GM11168 (cell line): ENCODE measurements at regions not wholly inside any gene's neighbourhood (a gene's known extent, or its start where the extent isn't known, plus 50 kb on each side); places are given as distances from the start of the nearest gene placed in this dataset.
"Not testable (repeated sequence)": the region's sequence is repeated elsewhere in the genome, so short reads cannot be mapped to it uniquely, and the experiment has no call there.

ENCODE experiments used
- in situ Hi-C: fragments of 300-500 bp; cut with MboI; formaldehyde crosslinking; loops from one replicate; pipeline ENCODE4 v1.12.0; 2022; ENCODE audit warnings: low sequenced_read_pairs; ENCODE audit not compliant: unreplicated experiment

DNA sequence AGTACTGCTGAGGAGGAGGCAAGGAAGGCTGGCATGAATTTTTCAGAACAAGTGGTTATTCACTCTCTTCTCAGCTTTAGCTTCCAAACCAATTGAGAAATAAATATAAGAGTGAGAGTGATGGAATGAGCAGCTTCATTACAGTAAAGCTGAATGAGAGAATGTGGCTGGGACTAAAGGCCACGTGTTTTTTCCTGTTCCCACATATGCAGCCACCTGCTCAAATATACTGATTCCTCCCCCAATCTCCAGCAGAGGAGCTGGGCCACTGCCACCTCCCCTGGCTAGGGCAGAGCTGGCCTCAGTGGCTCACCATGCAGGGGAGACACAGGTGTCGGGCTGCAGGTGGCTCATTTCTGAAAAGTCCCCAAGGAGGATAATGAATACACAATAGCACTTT is 1505.3 kb upstream of the WWC1 start:
- in situ Hi-C loops, result no loop called here

DNA sequence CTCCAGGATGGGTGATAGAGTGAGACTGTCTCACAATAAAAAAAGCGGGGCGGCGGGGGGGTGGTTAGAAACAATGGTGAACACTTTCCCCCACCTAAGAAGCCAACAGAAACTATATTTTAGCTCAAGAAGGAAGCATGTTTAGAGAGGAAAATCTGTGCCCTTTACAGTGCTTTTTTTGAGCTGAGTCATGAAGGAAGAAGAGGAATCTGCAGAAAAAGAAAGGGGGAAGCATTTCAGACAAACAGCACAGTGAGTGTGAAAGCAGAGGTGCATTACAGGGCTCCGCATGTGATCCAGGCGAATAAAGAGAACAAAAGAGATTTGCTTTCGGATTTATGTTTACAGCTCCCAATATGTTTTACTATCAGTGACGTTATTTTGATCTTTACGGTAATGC is 1504.6 kb upstream of the WWC1 start:
- in situ Hi-C loops, result no loop called here

DNA sequence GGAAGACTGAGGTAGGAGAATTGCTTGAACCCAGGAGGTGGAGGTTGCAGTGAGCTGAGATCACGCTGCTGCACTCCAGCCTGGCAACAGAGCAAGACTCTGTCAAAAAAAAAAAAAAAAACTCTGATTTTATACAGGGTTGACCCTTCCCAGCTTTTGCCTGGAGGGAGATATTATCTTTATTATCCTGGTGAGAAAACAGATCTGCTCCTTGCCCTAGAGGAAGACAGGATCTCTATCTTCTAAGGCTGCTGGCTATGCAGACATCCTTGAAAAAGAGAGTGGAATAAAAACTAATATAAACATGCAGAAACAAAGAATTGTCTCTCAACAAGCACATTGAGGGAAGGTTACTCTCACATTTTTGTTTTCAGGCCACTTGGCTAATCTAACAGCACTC is 1503.4 kb upstream of the WWC1 start:
- in situ Hi-C loops, result no loop called here

DNA sequence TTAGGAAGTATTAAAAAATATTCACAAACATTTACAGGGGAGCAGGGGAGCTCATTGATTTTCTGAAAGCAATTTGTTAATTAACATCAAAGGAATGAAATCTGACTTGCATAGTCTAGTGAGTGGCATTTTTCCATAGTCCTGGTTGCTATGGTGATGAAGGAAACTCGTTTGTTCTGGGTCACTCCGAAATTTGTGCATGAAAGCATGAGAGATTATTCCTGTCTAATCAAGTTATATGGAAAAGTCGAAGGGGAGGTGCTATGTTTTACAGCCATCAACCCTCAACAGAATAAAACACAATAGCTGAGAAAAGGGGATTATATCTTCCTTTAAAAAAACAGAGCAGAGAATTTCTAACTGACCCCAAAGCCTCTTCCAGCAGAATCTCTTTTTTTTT is 1495.7 kb upstream of the WWC1 start:
- in situ Hi-C loops, result no loop called here

DNA sequence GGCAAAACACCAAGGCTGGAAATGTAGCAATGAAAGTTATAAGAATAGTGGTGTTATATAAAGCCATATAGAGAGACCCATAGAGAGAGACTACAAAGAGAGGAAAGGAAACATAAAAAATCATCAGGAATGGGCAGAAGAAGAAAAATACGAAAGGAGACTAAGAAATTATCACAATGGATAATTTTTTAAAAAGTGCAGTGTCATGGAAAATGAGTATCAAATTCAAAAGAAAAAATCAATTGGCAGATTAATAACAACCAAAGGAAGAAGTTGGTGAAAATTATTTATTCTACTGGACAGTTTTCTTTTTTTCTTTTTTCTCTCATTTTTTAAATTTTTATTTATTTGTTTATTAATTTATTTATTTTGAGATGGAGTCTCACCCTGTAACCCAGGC is 1488.4 kb upstream of the WWC1 start:
- in situ Hi-C loops, result no loop called here

DNA sequence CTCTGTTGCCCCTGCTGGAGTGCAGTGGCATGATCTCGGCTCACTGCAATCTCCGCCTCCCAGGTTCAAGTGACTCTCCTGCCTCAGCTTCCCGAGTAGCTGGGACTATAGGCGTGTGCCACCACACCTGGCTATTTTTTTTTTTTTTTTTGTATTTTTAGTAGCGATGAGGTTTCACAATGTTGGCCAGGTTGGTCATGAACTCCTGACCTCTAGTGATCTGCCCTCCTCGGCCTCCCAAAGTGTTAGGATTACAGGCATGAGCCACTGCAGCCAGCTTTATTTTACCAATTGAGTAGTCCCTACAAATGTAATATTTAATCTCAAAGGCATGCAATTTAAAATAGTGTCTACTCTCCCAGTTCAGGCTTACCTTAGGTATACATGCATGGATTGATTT is 1487.2 kb upstream of the WWC1 start:
- in situ Hi-C loops, result not testable (repeated sequence)

DNA sequence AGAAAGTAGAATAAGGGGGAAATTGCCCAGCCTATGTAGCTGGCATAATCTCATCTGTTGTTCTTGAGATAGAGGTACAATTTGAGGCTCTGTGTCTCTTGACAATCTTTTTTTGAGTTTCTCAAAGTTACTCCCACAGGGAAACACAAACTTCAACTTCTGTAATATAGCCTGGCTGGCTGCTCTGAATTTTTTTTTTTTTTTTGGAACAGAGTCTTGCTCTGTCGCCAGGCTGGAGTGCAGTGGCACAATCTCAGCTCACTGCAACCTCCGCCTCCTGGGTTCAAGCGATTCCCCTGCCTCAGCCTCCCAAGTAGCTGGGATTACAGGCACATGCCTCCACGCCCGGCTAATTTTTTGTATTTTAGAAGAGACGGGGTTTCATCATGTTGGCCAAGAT is 1486.8 kb upstream of the WWC1 start:
- in situ Hi-C loops, result not testable (repeated sequence)

GRCh38 chr5:166810093-166810658 is 1481.3 kb upstream of the WWC1 start:
- in situ Hi-C loops, result not testable (repeated sequence)

- in situ Hi-C loops, result no loop called here
Observed at GRCh38 chr5:166810721-166811120, 1480.7 kb upstream of the WWC1 start.

GRCh38 chr5:166823360-166823759 is 1468.1 kb upstream of the WWC1 start:
- in situ Hi-C loops, result no loop called here

DNA sequence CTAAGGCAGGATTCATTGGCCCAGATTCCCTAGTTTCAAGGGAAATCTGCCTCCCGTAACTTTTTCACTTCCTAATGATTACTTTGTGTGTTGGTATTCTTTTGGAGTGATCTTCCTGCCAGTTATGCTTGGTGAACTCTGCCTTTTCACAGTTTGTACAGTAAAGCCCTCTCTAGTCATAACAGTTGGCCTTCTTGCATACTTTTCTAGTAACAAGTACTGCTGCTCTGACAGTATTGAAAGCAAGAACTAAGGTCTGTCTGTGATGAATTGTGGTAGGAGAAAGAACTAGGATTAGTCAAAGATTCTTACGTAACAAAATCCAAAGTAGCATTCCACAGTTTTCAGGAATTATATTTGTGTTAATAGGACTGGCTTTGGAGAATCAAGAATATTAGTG is 1457.2 kb upstream of the WWC1 start:
- in situ Hi-C loops, result no loop called here

DNA sequence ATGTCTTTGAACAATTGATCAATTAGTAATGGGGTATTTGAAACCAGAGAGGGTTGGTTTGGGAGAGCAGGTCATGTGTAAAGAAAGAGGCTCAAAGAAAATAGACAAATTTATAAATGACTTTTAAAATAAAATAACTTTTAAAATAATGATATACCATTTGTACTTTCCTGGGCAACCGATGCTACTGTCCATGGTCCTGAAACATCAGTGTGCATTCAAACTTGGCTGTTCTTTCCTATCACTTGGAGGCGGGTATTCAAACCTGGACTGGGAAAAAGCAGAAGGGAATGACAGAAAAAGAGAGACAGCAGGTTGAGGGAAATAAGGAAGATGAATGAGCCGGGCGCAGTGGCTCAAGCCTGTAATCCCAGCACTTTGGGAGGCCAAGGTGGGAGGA is 1446.4 kb upstream of the WWC1 start:
- in situ Hi-C loops, result no loop called here

GRCh38 chr5:166856791-166857190 is 1434.7 kb upstream of the WWC1 start:
- in situ Hi-C loops, result no loop called here

DNA sequence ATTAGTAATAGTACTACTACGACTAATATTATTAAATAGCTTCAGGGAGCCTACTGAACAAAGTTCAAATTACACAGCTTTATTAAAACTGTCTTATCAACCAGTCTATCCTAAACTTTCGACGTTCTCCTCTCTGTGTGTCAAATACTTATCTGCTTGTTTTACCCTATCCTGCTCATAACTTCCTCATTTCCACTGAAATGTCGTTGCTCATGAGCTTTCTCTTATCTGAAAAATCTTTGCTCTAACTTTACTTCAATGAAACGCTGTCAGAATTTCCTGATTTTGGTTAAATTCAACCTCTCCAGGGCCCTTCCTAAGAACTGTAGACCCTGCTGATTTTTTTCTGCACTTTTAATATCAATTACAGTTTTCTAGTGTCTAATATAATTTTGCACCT is 1431.0 kb upstream of the WWC1 start:
- in situ Hi-C loops, result no loop called here

DNA sequence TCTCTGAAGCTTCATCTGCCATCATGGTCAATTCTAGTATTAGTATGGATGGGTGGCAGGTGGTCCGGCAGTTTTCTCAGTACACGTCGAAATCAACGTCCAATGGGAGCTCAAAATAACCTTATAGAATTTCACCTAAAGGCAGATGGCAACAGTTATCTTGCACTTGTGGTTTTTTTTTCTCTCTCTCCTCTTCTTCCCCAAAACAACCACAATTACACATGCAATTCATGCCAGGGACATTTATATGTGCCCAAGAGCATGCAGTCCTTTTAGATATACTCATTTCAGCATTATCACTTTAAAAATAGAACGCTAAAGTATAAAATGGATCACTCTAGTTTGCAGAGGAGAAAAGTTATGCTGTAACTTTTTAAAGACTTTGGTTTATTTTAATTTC is 1428.9 kb upstream of the WWC1 start:
- in situ Hi-C loops, result no loop called here

DNA sequence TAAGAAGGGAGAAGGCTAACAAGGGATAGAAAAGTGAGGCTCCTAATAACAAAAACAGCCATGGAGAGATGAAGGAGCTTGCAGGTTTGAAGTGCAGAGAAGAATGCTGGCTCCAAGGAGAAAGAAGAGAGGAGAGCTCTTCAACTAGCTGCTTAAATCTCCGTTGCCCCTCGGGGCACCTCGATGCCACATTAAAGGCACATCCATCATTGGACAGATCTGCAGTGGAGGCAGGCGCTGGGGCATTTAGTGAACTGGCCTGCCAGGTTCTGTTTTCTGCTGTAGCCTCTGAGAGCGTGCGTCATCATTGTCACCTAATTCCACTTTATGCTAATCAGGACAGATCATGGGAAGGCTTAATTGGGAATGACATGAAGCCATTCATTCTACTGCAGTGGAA is 1426.2 kb upstream of the WWC1 start:
- in situ Hi-C loops, result no loop called here

DNA sequence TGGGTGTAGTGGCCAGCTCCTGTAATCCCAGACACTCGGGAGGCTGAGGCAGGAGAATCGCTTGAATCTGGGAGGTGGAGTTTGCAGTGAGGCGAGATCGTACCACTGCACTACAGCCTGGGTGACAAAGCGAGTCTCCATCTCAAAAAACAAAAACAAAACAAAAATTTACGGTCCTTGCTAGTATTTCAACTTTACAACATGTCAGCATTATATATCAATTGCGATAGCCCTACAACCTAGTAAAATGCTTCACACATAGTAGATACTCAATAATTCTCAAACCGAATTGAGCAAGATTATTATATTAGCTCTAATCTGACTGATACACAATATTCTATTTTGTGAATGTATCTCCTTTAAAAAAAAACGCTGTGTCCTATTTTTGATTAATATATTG is 1411.0 kb upstream of the WWC1 start:
- in situ Hi-C loops, result no loop called here

GRCh38 chr5:166881802-166882201 is 1409.6 kb upstream of the WWC1 start:
- in situ Hi-C loops, result no loop called here

DNA sequence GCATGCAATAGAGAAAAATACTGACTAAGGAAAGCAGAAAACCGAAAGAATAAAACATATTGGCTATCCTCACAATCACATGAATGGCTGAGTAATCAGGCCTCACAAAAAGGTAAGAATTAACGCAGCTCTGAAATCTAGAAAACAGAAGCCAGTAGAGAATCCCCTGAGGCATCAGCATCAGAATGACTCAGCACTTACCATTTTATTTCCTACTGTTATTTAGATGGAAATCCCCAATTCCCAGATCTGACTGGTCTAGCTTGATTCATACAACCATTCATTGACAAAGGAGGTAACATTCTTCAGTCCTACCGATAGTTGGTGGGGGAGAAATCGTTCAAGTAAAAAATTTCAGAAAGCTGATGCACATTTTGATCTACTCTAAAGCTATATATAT is 1408.4 kb upstream of the WWC1 start:
- in situ Hi-C loops, result no loop called here

DNA sequence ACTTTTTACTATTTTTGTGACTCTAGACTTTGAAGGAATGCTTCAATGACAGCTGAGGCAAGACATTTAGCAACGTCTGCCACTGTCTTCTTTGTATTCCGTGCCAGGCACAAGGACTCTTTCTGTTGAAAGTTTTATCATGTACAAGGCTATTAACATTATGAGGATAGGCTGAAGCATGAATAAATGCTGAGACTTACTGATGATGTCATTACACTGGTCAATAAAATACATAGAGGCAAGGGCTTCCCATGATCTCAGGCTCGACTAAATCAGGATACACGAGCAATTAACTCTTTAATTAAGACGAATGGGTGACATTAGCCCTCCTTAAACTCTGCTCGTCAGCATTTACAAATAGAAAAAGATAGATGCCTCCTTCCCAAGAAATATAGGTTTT is 1393.3 kb upstream of the WWC1 start:
- in situ Hi-C loops, result no loop called here

DNA sequence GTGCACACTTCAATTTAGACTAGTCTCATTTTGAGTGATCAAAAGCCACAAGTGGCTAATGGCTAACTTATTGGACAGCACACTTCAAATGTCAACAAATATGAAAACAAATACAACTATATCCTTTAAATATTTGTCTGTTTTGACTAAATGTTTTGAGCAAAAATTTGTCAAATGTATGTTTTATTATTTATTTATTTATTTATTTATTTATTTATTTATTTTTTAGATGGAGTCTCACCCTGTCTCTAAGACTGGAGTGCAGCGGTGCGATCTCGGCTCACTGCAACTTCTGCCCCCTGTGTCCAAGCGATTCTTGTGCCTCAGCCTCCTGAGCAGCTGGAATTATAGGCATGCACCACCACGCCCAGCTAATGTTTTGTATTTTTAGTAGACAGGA is 1392.1 kb upstream of the WWC1 start:
- in situ Hi-C loops, result no loop called here

GRCh38 chr5:166904571-166904970 is 1386.9 kb upstream of the WWC1 start:
- in situ Hi-C loops, result no loop called here
